ENCODE measurements at regions not wholly inside any gene's neighbourhood (a gene's known extent, or its start where the extent isn't known, plus 50 kb on each side); places are given as distances from the start of the nearest gene placed in this dataset.

DNA sequence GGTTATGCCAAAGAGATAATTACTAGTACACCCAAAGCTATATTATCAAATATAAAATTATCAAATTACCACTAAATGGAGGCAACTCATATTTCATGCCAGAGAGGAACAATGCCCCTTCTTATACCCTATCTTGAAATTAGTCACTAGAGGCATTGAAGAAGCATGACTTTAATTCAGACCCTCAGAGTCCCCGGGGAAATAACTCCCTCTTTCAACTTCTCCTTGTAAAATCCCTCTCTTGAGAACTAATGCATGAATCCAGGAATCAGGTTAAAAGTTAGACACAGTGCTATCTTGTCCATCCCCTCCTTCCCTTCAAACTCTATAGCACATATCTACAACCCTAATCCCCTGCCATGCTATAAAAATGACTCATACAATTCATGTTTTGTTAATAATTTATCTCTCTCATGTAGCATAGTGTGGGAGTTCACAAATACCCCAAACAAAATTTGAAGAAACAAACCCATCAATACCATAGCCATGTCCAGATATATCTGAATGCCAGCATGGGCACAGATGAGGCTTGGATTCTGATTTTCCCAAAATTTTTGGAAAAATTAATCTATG, 665.4 kb downstream of the KCNA4 start:
- no peak for DNase-seq (ENCODE audit: low spot score)

- peak; percentile 1 for DNase-seq (ENCODE audit: low spot score)
Observed at GRCh38 chr11:29343465-29344333, 673.1 kb downstream of the KCNA4 start.

GRCh38 chr11:29336727-29337575, 679.9 kb downstream of the KCNA4 start:
- DNase-seq (ENCODE audit: low spot score): no peak

DNA sequence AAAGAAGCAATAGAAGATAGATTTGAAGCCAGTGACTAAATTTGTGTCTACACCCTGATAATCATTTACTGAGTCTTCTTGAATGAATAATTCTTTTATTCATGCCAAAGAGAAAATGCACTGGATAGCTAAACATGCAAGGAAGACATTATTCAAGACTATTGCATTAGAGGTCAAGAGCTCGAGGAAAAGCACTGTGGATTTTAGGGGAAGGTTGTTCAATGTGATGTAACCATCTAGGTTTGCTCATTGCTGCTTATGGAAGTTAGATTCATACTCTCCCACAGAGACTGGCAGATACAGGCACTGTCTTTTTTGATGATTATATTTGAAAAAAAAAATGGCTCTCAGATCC, 682.1 kb downstream of the KCNA4 start:
- no peak for DNase-seq (ENCODE audit: low spot score)

GRCh38 chr11:29333993-29334775, 682.6 kb downstream of the KCNA4 start:
- DNase-seq (ENCODE audit: low spot score): no peak

GRCh38 chr11:29331451-29332010, 685.3 kb downstream of the KCNA4 start:
- DNase-seq (ENCODE audit: low spot score): no peak

DNA sequence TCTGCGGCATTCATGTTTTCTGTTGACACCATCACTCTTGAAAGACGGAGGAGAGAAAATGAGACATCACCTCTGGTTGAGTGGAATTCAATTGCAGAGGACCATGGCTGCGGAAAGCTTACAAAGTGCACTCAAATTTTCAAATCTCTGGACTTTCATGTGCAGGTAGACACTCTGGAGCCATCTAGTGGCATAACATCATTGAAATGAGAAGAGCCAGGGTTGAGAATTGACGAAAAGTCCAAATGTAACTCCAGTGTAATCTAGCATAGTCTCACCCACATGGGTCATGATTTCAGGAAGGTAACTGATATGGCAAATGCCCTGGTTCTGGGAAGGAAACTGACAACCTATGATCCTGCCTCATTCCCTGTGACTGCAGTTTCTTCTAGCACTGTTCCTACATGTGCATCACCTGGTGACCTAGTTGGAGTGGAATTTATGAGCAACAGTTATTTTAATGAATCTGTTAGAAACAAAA, 687.8 kb downstream of the KCNA4 start:
- DNase-seq (ENCODE audit: low spot score): no peak

DNA sequence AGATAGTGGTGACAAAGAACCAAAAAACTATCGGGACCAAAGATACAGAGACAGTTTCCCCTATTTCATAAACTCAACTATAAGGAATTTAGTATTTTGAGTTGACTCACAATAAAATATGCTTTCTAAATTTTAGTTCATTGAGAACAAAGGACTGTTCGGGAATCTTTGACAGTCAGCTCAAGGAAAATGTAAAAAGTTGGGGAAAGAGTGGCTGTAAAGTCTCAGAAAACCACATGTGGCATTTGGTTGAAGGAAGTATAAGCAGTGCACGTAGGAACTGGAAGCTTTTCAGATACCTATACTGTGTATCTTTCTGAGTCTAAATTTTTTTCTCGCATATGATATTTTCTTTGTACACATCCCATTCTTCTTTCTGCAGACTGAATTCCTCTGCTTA, 688.9 kb downstream of the KCNA4 start:
- no peak for DNase-seq (ENCODE audit: low spot score)

DNA sequence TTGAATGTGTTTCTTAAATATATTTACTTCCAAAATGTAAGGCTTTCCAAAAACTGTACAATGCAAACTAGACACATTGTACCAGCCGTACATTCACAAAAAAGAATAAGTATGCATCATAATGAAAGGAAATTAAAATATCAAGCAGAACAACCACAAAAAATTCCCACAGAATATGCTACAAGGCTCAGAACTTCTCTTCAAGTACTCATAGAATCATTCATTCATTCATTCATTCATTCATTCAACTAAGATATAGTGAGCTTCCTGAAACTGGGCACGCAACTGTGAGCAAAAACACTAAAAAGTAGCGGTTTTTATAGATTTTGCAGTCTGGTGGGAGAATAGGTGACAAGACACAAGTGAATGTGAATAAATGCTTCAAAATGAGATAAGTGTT, 690.1 kb downstream of the KCNA4 start:
- DNase-seq (ENCODE audit: low spot score): no peak

DNA sequence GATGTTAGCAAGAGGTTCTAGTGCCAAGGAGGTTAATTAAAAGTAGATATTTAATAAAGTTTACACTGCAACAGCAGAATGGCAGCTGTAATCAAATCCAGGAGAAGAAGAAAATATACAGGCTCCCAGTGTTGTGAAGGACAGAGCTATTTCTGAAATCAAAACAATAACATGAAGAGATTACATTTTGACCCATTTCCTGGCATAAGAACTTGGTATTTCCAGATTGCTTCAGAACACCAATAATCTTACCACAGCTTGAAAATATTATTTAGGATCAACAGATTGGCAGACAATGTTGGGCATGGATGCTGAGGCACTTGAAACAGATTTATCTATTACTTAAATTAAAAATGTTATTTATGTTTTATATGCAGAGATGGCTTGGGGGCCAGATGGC, 692.5 kb downstream of the KCNA4 start:
- no peak for DNase-seq (ENCODE audit: low spot score)

DNA sequence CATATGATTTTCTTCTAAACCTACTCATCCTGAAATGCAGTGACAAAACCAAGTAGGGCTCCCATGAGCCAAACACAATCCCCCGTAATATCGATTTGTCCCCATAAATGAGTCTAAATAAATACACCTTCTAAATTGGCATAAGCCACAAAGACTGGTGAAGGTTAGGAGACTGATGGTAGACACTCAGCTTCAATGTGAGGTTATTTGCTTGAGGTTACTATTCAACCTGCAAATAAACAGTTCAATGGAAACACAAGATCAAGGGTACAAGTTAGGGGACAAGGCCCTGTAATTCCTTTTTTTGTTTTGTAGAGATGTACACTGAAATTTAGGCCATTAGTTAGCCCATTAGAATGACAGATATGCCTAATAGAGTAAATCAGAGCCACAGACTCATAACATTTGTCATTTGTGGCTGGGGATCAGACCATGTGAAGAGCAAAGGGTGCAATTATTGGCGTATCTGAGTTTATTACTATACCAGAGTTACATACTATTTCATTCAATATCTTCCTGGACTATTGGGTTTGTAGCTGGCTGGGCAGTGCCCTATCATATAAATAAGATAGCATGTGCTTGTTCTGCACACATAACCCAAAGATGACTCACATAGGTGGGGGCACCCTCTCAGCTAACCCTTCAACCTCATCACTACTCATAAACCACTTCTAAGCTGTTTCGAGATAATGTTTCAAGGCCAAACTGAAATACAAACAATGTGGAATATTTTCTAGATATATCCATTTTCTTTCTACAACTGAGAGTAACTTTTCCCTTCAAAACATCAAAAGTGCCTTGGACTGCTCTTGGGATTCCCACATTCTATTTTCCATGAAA, 695.3 kb downstream of the KCNA4 start:
- no peak for DNase-seq (ENCODE audit: low spot score)

GRCh38 chr11:29320196-29320595, 696.6 kb downstream of the KCNA4 start:
- no peak for DNase-seq (ENCODE audit: low spot score)

DNA sequence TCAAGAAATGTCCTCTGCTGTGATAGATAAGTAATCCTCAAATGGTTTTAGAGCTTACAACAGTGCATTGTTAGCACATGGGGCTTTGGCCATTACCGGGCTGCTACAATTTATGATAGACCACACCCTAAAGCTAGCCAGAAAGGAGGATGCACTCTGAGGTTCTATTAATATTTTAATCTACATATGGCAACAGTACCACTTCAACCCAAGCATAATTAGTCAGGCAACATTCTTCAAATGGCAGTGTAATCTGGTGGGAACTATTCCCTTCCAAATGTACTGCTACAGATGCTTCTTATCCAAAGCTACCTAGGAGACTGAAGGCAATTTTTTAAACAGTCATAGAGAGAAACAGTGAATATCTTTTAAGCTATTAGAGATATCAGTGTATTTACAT, 697.6 kb downstream of the KCNA4 start:
- DNase-seq (ENCODE audit: low spot score): no peak

- no peak for DNase-seq (ENCODE audit: low spot score)
Observed at GRCh38 chr11:29318134-29318845, 698.5 kb downstream of the KCNA4 start.

- no peak for DNase-seq (ENCODE audit: low spot score)
Observed at GRCh38 chr11:29317694-29318093, 699.1 kb downstream of the KCNA4 start.

DNA sequence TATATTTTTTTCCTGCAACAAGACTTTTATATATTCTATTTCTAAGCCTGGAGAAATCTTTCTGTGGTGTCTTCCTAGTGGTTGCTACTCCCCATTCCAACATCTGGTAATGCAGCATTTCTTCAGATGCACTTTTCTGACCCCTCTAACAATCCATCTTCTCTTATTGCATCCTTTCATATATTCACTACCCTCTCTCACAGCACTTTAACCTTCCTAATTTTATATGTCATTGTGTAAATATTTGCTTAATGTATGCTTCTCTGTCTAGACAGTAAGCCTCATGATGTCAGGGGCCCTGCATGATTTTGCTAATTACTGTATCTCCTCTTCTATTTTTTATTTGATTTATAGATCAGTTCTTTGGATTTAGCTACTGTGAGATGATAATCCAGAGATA, 701.6 kb downstream of the KCNA4 start:
- DNase-seq (ENCODE audit: low spot score): no peak

GRCh38 chr11:29314211-29314610, 702.6 kb downstream of the KCNA4 start:
- no peak for DNase-seq (ENCODE audit: low spot score)

DNA sequence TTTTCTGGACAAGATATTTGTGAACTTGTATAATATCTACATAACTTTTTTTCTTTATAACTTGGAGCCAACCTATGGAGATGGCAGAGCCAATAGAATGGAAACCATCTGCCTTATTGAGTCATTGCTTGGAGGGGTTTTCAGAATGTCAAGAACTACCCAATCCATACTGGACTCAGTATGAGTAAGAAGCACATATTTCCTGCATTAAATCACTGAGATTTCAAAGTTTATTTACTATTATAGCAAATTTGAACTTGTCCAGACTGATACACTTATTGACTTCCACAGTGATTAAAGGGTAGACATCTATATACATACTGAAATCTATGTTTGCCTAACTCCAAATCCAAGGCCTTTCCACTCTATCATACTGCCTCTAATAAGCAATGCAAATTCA, 704.0 kb downstream of the KCNA4 start:
- no peak for DNase-seq (ENCODE audit: low spot score)

GRCh38 chr11:29310725-29311342, 706.0 kb downstream of the KCNA4 start:
- no peak for DNase-seq (ENCODE audit: low spot score)

- no peak for DNase-seq (ENCODE audit: low spot score)
Observed at GRCh38 chr11:29309992-29310391, 706.8 kb downstream of the KCNA4 start.

Data from CD4-positive, alpha-beta T cell treated with Interleukin-15 for 4 hours (primary cell).